ENCODE measurements at regions not wholly inside any gene's neighbourhood (a gene's known extent, or its start where the extent isn't known, plus 50 kb on each side); places are given as distances from the start of the nearest gene placed in this dataset.
"Not testable (repeated sequence)": the region's sequence is repeated elsewhere in the genome, so short reads cannot be mapped to it uniquely, and the experiment has no call there.

GRCh38 chr3:95237783-95238182 lies 1174.9 kb downstream of the NSUN3 start:
- Histone ChIP-seq H3K4me1 (ENCODE audit: control insufficient read depth, insufficient read depth, low read length) (no peaks in the 10 kb centered on the region), H3K9ac (ENCODE audit: low read depth, low read length) (no peak overlapping the region), H3K27me3 (ENCODE audit: control insufficient read depth, insufficient read depth, low read length) (no peaks in the 10 kb centered on the region), H3K36me3 (ENCODE audit: insufficient read depth, low read length) (no peaks in the 10 kb centered on the region), H3K4me2 (ENCODE audit: low read length) (no peak overlapping the region), H3K9me3 (replicated peaks; ENCODE audit: low read length) (no peaks in the 10 kb centered on the region), H3K4me3 (ENCODE audit: low read length) (no peak overlapping the region)

DNA sequence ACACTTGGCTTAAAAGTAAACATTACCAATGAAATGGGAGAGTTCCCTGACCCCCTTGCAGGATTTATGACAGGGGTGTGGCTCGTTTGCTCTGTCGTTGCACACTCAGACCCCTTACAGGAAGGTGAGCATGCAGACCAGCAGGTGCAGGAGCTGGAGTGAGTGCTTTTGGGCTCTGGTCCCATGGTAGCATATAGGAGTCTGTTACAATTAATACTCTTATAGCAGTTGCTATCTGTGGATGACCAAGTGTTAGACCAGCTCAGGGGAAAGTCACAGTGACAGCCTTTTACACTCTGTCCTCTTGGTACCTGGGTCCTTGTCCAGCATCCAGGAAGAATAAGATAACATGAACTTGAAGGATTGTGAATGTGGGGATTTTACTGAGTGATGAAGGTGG lies 1177.5 kb downstream of the NSUN3 start:
- Histone ChIP-seq H3K27me3 (ENCODE audit: control insufficient read depth, insufficient read depth, low read length) (no peaks in the 10 kb centered on the region), H3K4me1 (ENCODE audit: control insufficient read depth, insufficient read depth, low read length) (no peaks in the 10 kb centered on the region), H3K9ac (ENCODE audit: low read depth, low read length) (no peak overlapping the region), H3K4me3 (ENCODE audit: low read length) (no peak overlapping the region), H3K4me2 (ENCODE audit: low read length) (no peak overlapping the region), H3K9me3 (replicated peaks; ENCODE audit: low read length) (no peaks in the 10 kb centered on the region), H3K36me3 (ENCODE audit: insufficient read depth, low read length) (no peaks in the 10 kb centered on the region)

DNA sequence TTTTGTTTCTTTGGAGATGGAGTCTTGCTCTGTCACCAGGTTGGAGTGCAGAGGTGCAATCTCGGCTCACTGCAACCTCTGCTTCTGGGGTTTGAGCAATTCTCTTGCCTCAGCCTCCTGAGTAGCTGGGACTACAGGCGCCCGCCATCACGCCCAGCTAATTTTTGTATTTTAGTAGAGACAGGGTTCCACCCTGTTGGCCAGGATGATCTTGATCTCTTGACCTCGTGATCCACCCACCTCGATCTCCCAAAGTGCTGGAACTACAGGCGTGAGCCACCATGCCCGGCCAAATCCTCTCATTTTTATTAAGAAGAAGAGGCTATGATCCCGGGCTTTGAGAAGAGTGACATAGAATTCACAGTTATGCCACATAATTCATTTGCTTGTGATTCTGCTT lies 1178.4 kb downstream of the NSUN3 start:
- H3K4me2 ChIP-seq (ENCODE audit: low read length); H3K27me3 ChIP-seq (ENCODE audit: control insufficient read depth, insufficient read depth, low read length); H3K9ac ChIP-seq (ENCODE audit: low read depth, low read length); H3K9me3 ChIP-seq (replicated peaks; ENCODE audit: low read length); H3K4me1 ChIP-seq (ENCODE audit: control insufficient read depth, insufficient read depth, low read length); H3K4me3 ChIP-seq (ENCODE audit: low read length); H3K36me3 ChIP-seq (ENCODE audit: insufficient read depth, low read length): not testable (repeated sequence)

- no peak overlapping the region for H3K4me3 ChIP-seq (ENCODE audit: low read length)
- H3K4me1 ChIP-seq (ENCODE audit: control insufficient read depth, insufficient read depth, low read length) = no peaks in the 10 kb centered on the region
- H3K27me3 ChIP-seq (ENCODE audit: control insufficient read depth, insufficient read depth, low read length) = no peaks in the 10 kb centered on the region
- H3K9ac ChIP-seq (ENCODE audit: low read depth, low read length) = no peak overlapping the region
- no peaks in the 10 kb centered on the region for H3K9me3 ChIP-seq (replicated peaks; ENCODE audit: low read length)
- H3K4me2 ChIP-seq (ENCODE audit: low read length) = no peak overlapping the region
- H3K36me3 ChIP-seq (ENCODE audit: insufficient read depth, low read length) = no peaks in the 10 kb centered on the region
Observed at GRCh38 chr3:95246413-95246812, 1183.6 kb downstream of the NSUN3 start.

GRCh38 chr3:95254061-95254460 lies 1191.2 kb downstream of the NSUN3 start:
- H3K9me3 ChIP-seq (replicated peaks; ENCODE audit: low read length) = peaks cover 3% of the 10 kb centered on the region
- H3K9ac ChIP-seq (ENCODE audit: low read depth, low read length) = no peak overlapping the region
- no peak overlapping the region for H3K4me3 ChIP-seq (ENCODE audit: low read length)
- H3K4me1 ChIP-seq (ENCODE audit: control insufficient read depth, insufficient read depth, low read length) = no peaks in the 10 kb centered on the region
- H3K27me3 ChIP-seq (ENCODE audit: control insufficient read depth, insufficient read depth, low read length) = no peaks in the 10 kb centered on the region
- H3K36me3 ChIP-seq (ENCODE audit: insufficient read depth, low read length) = no peaks in the 10 kb centered on the region
- no peak overlapping the region for H3K4me2 ChIP-seq (ENCODE audit: low read length)

GRCh38 chr3:95254758-95255157 lies 1191.9 kb downstream of the NSUN3 start:
- Histone ChIP-seq H3K4me3 (ENCODE audit: low read length) (no peak overlapping the region), H3K27me3 (ENCODE audit: control insufficient read depth, insufficient read depth, low read length) (no peaks in the 10 kb centered on the region), H3K9ac (ENCODE audit: low read depth, low read length) (no peak overlapping the region), H3K9me3 (replicated peaks; ENCODE audit: low read length) (peaks cover 3% of the 10 kb centered on the region), H3K4me1 (ENCODE audit: control insufficient read depth, insufficient read depth, low read length) (no peaks in the 10 kb centered on the region), H3K4me2 (ENCODE audit: low read length) (no peak overlapping the region), H3K36me3 (ENCODE audit: insufficient read depth, low read length) (no peaks in the 10 kb centered on the region)

GRCh38 chr3:95265129-95265528 lies 1202.3 kb downstream of the NSUN3 start:
- H3K27me3 ChIP-seq (ENCODE audit: control insufficient read depth, insufficient read depth, low read length) = no peaks in the 10 kb centered on the region
- no peaks in the 10 kb centered on the region for H3K4me1 ChIP-seq (ENCODE audit: control insufficient read depth, insufficient read depth, low read length)
- H3K9ac ChIP-seq (ENCODE audit: low read depth, low read length) = no peak overlapping the region
- H3K36me3 ChIP-seq (ENCODE audit: insufficient read depth, low read length) = no peaks in the 10 kb centered on the region
- no peak overlapping the region for H3K4me2 ChIP-seq (ENCODE audit: low read length)
- H3K9me3 ChIP-seq (replicated peaks; ENCODE audit: low read length) = no peaks in the 10 kb centered on the region
- no peak overlapping the region for H3K4me3 ChIP-seq (ENCODE audit: low read length)

DNA sequence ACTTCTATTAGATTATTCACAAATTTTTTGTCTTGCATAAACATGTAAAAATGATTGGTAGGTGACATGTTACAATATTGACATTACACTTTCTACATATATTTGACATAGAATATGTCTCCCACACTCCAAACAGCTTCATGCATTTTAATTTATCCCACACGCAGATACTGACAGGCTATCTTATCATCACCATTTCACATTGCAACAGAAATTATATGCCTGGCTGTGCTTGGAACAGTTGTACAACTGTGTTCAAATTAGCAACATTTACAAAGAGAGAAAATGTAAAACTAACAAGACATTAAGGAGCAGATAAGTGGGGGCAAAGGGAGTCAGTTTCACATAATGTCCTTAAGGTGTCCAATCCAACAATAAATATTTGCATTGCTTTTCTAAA lies 1208.5 kb downstream of the NSUN3 start:
- H3K4me1 ChIP-seq (ENCODE audit: control insufficient read depth, insufficient read depth, low read length) = no peaks in the 10 kb centered on the region

DNA sequence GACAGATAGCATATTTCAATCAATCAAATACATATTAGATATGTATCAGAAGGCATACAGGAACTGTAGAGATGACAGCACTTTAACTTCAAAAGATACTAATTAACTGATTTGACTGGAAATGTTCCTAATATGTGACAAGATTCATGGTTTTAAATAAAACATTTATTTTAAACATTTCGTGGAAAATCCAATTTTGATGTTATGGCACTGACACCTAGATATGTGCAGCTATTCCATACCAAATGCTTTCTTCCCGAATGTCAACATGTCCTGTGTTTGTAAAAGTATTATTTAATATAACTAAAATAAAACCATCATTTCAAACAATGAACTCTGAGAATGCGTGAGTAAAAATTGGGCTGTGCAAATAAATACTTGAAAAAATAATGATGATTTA lies 1209.3 kb downstream of the NSUN3 start:
- Histone ChIP-seq H3K36me3 (ENCODE audit: insufficient read depth, low read length) (no peaks in the 10 kb centered on the region), H3K27me3 (ENCODE audit: control insufficient read depth, insufficient read depth, low read length) (no peaks in the 10 kb centered on the region), H3K4me2 (ENCODE audit: low read length) (no peak overlapping the region), H3K4me3 (ENCODE audit: low read length) (no peak overlapping the region), H3K4me1 (ENCODE audit: control insufficient read depth, insufficient read depth, low read length) (no peaks in the 10 kb centered on the region), H3K9ac (ENCODE audit: low read depth, low read length) (no peak overlapping the region), H3K9me3 (replicated peaks; ENCODE audit: low read length) (no peaks in the 10 kb centered on the region)

More for the DNA sequence above, 1208.5 kb downstream of the NSUN3 start:
- Histone ChIP-seq H3K9me3 (replicated peaks; ENCODE audit: low read length) (no peaks in the 10 kb centered on the region), H3K9ac (ENCODE audit: low read depth, low read length) (no peak overlapping the region), H3K4me2 (ENCODE audit: low read length) (no peak overlapping the region), H3K27me3 (ENCODE audit: control insufficient read depth, insufficient read depth, low read length) (no peaks in the 10 kb centered on the region), H3K36me3 (ENCODE audit: insufficient read depth, low read length) (no peaks in the 10 kb centered on the region), H3K4me3 (ENCODE audit: low read length) (no peak overlapping the region)

- Histone ChIP-seq H3K4me2 (ENCODE audit: low read length) (no peak overlapping the region), H3K27me3 (ENCODE audit: control insufficient read depth, insufficient read depth, low read length) (no peaks in the 10 kb centered on the region), H3K4me1 (ENCODE audit: control insufficient read depth, insufficient read depth, low read length) (no peaks in the 10 kb centered on the region), H3K4me3 (ENCODE audit: low read length) (no peak overlapping the region), H3K9me3 (replicated peaks; ENCODE audit: low read length) (no peaks in the 10 kb centered on the region), H3K36me3 (ENCODE audit: insufficient read depth, low read length) (no peaks in the 10 kb centered on the region), H3K9ac (ENCODE audit: low read depth, low read length) (no peak overlapping the region)
Observed at GRCh38 chr3:95272781-95273180, 1209.9 kb downstream of the NSUN3 start.

DNA sequence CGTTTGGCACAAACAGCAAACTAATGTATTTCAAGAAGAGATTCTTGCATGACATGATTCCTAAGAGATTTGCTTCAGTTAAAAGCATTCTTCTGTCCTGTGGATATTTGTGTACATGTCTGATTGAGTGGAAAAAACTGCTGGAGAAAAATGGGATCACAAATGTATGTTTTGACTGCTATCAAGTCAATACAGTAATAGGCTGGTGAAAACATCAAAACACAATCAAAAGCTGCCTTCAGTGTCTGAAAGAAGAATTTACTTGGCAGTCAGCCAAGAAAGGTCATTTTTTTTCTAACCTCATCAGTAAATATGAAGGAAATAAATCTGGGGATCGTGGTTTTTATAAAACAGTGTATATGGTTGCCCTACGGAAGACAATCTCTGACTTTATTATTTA lies 1214.8 kb downstream of the NSUN3 start:
- Histone ChIP-seq H3K4me3 (ENCODE audit: low read length) (no peak overlapping the region), H3K9ac (ENCODE audit: low read depth, low read length) (no peak overlapping the region), H3K4me1 (ENCODE audit: control insufficient read depth, insufficient read depth, low read length) (no peaks in the 10 kb centered on the region), H3K27me3 (ENCODE audit: control insufficient read depth, insufficient read depth, low read length) (no peaks in the 10 kb centered on the region), H3K36me3 (ENCODE audit: insufficient read depth, low read length) (no peaks in the 10 kb centered on the region), H3K9me3 (replicated peaks; ENCODE audit: low read length) (peaks cover 6% of the 10 kb centered on the region), H3K4me2 (ENCODE audit: low read length) (no peak overlapping the region)

- no peak overlapping the region for H3K9ac ChIP-seq (ENCODE audit: low read depth, low read length)
- H3K4me1 ChIP-seq (ENCODE audit: control insufficient read depth, insufficient read depth, low read length) = no peaks in the 10 kb centered on the region
- no peak overlapping the region for H3K4me3 ChIP-seq (ENCODE audit: low read length)
- no peaks in the 10 kb centered on the region for H3K27me3 ChIP-seq (ENCODE audit: control insufficient read depth, insufficient read depth, low read length)
- no peak overlapping the region for H3K4me2 ChIP-seq (ENCODE audit: low read length)
- no peaks in the 10 kb centered on the region for H3K36me3 ChIP-seq (ENCODE audit: insufficient read depth, low read length)
- H3K9me3 ChIP-seq (replicated peaks; ENCODE audit: low read length) = peaks cover 6% of the 10 kb centered on the region
Observed at GRCh38 chr3:95280711-95281352, 1218.0 kb downstream of the NSUN3 start.

Data from skeletal muscle satellite cell (primary cell).